Progenitor cell of endocrine pancreas (in vitro differentiated cells): ENCODE measurements at regions not wholly inside any gene's neighbourhood (a gene's known extent, or its start where the extent isn't known, plus 50 kb on each side); places are given as distances from the start of the nearest gene placed in this dataset.

ENCODE experiments used
- DNase-seq: peaks from one replicate; pipeline ENCODE4 v3.0.0; 2021; ENCODE audit warnings: low spot score; ENCODE audit not compliant: unreplicated experiment
- H3K27ac Mint-ChIP-seq: 2 replicates; pipeline ENCODE4 v1.8.0; 2021; ENCODE audit warnings: mild to moderate bottlenecking, moderate library complexity, mixed read lengths
- H3K27me3 Mint-ChIP-seq: 2 replicates; pipeline ENCODE4 v1.8.0; 2021; ENCODE audit warnings: mixed read lengths
- H3K36me3 Mint-ChIP-seq: 2 replicates; pipeline ENCODE4 v1.8.0; 2022; ENCODE audit warnings: mixed read lengths; ENCODE audit not compliant: insufficient read depth
- H3K4me1 Mint-ChIP-seq: 2 replicates; pipeline ENCODE4 v1.8.0; 2021; ENCODE audit warnings: low read depth, mixed read lengths
- H3K4me3 Mint-ChIP-seq: 2 replicates; pipeline ENCODE4 v1.8.0; 2021; ENCODE audit warnings: low read depth, mild to moderate bottlenecking, moderate library complexity, mixed read lengths
- H3K9me3 Mint-ChIP-seq: 2 replicates; pipeline ENCODE4 v1.8.0; 2021; ENCODE audit warnings: low read depth, mixed read lengths
- CTCF ChIP-seq: fragments of 200-600 bp; sonication (generic); IDR thresholded peaks from one replicate; pipeline ENCODE4 v1.5.0; 2021; ENCODE audit warnings: antibody characterized with exemption, mild to moderate bottlenecking; ENCODE audit not compliant: unreplicated experiment

GRCh38 chr3:117998071-117998470, 1036.6 kb downstream of the IGSF11 start:
- no peak overlapping the region for H3K27ac Mint-ChIP-seq
- TF ChIP-seq CTCF = no peak
- no peaks in the 10 kb centered on the region for H3K36me3 Mint-ChIP-seq
- H3K27me3 Mint-ChIP-seq = peaks cover 20% of the 10 kb centered on the region
- no peak for DNase-seq
- H3K4me1 Mint-ChIP-seq = peaks cover 5% of the 10 kb centered on the region
- no peak overlapping the region for H3K4me3 Mint-ChIP-seq
- H3K9me3 Mint-ChIP-seq = no peaks in the 10 kb centered on the region

- no peak for TF ChIP-seq CTCF
- no peak overlapping the region for H3K4me3 Mint-ChIP-seq
- peaks cover 2% of the 10 kb centered on the region for H3K4me1 Mint-ChIP-seq
- H3K27me3 Mint-ChIP-seq = peaks cover 12% of the 10 kb centered on the region
- no peak overlapping the region for H3K27ac Mint-ChIP-seq
- H3K36me3 Mint-ChIP-seq = no peaks in the 10 kb centered on the region
- H3K9me3 Mint-ChIP-seq = no peaks in the 10 kb centered on the region
- DNase-seq = no peak
Observed at GRCh38 chr3:118000219-118000618, 1034.4 kb downstream of the IGSF11 start.

- Mint-ChIP-seq H3K27me3 (peaks cover 10% of the 10 kb centered on the region), H3K4me3 (no peak overlapping the region), H3K36me3 (no peaks in the 10 kb centered on the region), H3K9me3 (peaks cover 5% of the 10 kb centered on the region), H3K27ac (no peak overlapping the region), H3K4me1 (no peaks in the 10 kb centered on the region)
- DNase-seq = no peak
- TF ChIP-seq CTCF = no peak
Observed at GRCh38 chr3:118001380-118001779, 1033.3 kb downstream of the IGSF11 start.

GRCh38 chr3:118011910-118012309, 1022.7 kb downstream of the IGSF11 start:
- no peak for TF ChIP-seq CTCF
- DNase-seq = no peak
- Mint-ChIP-seq H3K36me3 (no peaks in the 10 kb centered on the region), H3K4me3 (no peak overlapping the region), H3K4me1 (no peaks in the 10 kb centered on the region), H3K27ac (no peak overlapping the region), H3K27me3 (no peaks in the 10 kb centered on the region), H3K9me3 (peaks cover 10% of the 10 kb centered on the region)

GRCh38 chr3:118029049-118029448, 1005.6 kb downstream of the IGSF11 start:
- Mint-ChIP-seq H3K27me3 (no peaks in the 10 kb centered on the region), H3K4me1 (no peaks in the 10 kb centered on the region), H3K4me3 (no peak overlapping the region), H3K36me3 (no peaks in the 10 kb centered on the region), H3K27ac (no peak overlapping the region), H3K9me3 (peaks cover 49% of the 10 kb centered on the region)
- DNase-seq = no peak
- no peak for TF ChIP-seq CTCF
